IMR-90 (cell line): ENCODE measurements at regions not wholly inside any gene's neighbourhood (a gene's known extent, or its start where the extent isn't known, plus 50 kb on each side); places are given as distances from the start of the nearest gene placed in this dataset.

ENCODE experiments used
- ATAC-seq: fragments of 200-7000 bp; cut with Tn5 transposase; 2 replicates; pipeline ENCODE4 v1.9.1; 2020; ENCODE audit warnings: low read depth, mild to moderate bottlenecking, moderate library complexity
- BruUV-seq: library from RNA; stranded (reverse); fragments of 400-500 nt; replicated peaks from 2 replicates; lab custom pipeline; 2021; lab: Mats Ljungman, UMichigan
- CTCF ChIA-PET: fragments of 300-600 bp; formaldehyde crosslinking; extraction: SDS; loops from one replicate; lab custom pipeline; 2021; ENCODE audit warnings: antibody characterized with exemption; lab: Yijun Ruan, JAX
- POLR2A ChIA-PET: fragments of 300-600 bp; sonication (Branson Sonifier 250); formaldehyde crosslinking; loops from one replicate; lab custom pipeline; 2022; ENCODE audit warnings: antibody characterized with exemption; ENCODE audit not compliant: unreplicated experiment; lab: Charles Lee
- DNase-seq: peaks from one replicate; pipeline ENCODE4 v3.0.0; 2013
- H2AFZ ChIP-seq: replicated peaks from 2 replicates; pipeline ENCODE3; 2013; ENCODE audit warnings: low read length, mild to moderate bottlenecking; ENCODE audit not compliant: poor library complexity
- H2AK5ac ChIP-seq: 2 replicates; pipeline ENCODE4 v1.6.1; 2013; ENCODE audit warnings: low read depth, low read length, inconsistent platforms
- H2AK9ac ChIP-seq: replicated peaks from 2 replicates; pipeline ENCODE3; 2013; ENCODE audit warnings: mild to moderate bottlenecking, low read depth, low read length, moderate library complexity; ENCODE audit not compliant: poor library complexity
- H2BK120ac ChIP-seq: 2 replicates; pipeline ENCODE4 v1.6.1; 2013; ENCODE audit warnings: low read depth, low read length, inconsistent platforms
- H2BK15ac ChIP-seq: 3 replicates; pipeline ENCODE4 v1.6.1; 2013; ENCODE audit warnings: low read depth, low read length, inconsistent platforms
- H2BK20ac ChIP-seq: 2 replicates; pipeline ENCODE4 v1.6.1; 2013; ENCODE audit warnings: low read depth, mild to moderate bottlenecking, inconsistent platforms, low read length, moderate library complexity
- H2BK5ac ChIP-seq: 2 replicates; pipeline ENCODE4 v1.6.1; 2013; ENCODE audit warnings: mild to moderate bottlenecking, low read depth, low read length, inconsistent platforms; ENCODE audit not compliant: poor library complexity, severe bottlenecking
- H3K14ac ChIP-seq: replicated peaks from 2 replicates; pipeline ENCODE4 v1.6.1; 2013; ENCODE audit warnings: low read depth, low read length, inconsistent platforms
- H3K18ac ChIP-seq: 2 replicates; pipeline ENCODE4 v1.6.1; 2013; ENCODE audit warnings: low read depth, low read length, control low read depth
- H3K23ac ChIP-seq: 2 replicates; pipeline ENCODE4 v1.6.1; 2013; ENCODE audit warnings: low read depth, low read length, inconsistent platforms
- H3K27ac ChIP-seq: 2 replicates; pipeline ENCODE4 v1.5.1; 2013; ENCODE audit warnings: mild to moderate bottlenecking, control low read depth, low read length; ENCODE audit not compliant: insufficient read depth
- H3K27me3 ChIP-seq: 2 replicates; pipeline ENCODE4 v1.6.1; 2013; ENCODE audit warnings: low read length; ENCODE audit not compliant: control insufficient read depth, insufficient read depth
- H3K36me3 ChIP-seq: 2 replicates; pipeline ENCODE4 v1.6.1; 2013; ENCODE audit warnings: low read length, mixed read lengths; ENCODE audit not compliant: control insufficient read depth, insufficient read depth
- H3K4ac ChIP-seq: 2 replicates; pipeline ENCODE4 v1.6.1; 2013; ENCODE audit warnings: low read depth, low read length, inconsistent platforms
- H3K4me1 ChIP-seq: 2 replicates; pipeline ENCODE4 v1.6.1; 2013; ENCODE audit warnings: low read length, mixed read lengths; ENCODE audit not compliant: control insufficient read depth, insufficient read depth
- H3K4me2 ChIP-seq: 2 replicates; pipeline ENCODE4 v1.6.1; 2013; ENCODE audit warnings: low read depth, mild to moderate bottlenecking, control low read depth, low read length, moderate library complexity
- H3K4me3 ChIP-seq: 2 replicates; pipeline ENCODE4 v1.5.1; 2013; ENCODE audit warnings: low read depth, mild to moderate bottlenecking, control low read depth, low read length, moderate library complexity; ENCODE audit not compliant: insufficient read depth
- H3K56ac ChIP-seq: 2 replicates; pipeline ENCODE4 v1.6.1; 2013; ENCODE audit warnings: low read length, inconsistent platforms; ENCODE audit not compliant: insufficient read depth; ENCODE audit errors: extremely low read depth
- H3K79me1 ChIP-seq, 2 experiments: 2 replicates each; pipeline ENCODE4 v1.6.1; 2013; ENCODE audit warnings: low read length in 2 of 2, inconsistent platforms in 1 of 2, low read depth in 1 of 2
- H3K9ac ChIP-seq: 2 replicates; pipeline ENCODE4 v1.6.1; 2013; ENCODE audit warnings: low read depth, low read length, control low read depth
- H3K9me1 ChIP-seq: 2 replicates; pipeline ENCODE4 v1.6.1; 2013; ENCODE audit warnings: low read length, inconsistent platforms; ENCODE audit not compliant: insufficient read depth
- H3K9me3 ChIP-seq: 2 replicates; pipeline ENCODE4 v1.6.1; 2013; ENCODE audit warnings: low read length; ENCODE audit not compliant: control insufficient read depth, insufficient read depth
- H4K20me1 ChIP-seq: 2 replicates; pipeline ENCODE4 v1.6.1; 2013; ENCODE audit warnings: low read length, inconsistent platforms; ENCODE audit not compliant: insufficient read depth
- H4K5ac ChIP-seq: 2 replicates; pipeline ENCODE4 v1.6.1; 2013; ENCODE audit warnings: mild to moderate bottlenecking, low read depth, low read length, control low read depth
- H4K8ac ChIP-seq, 2 experiments: 2 replicates each; pipeline ENCODE4 v1.6.1; 2013; ENCODE audit warnings: low read depth in 2 of 2, low read length in 2 of 2, control low read depth in 1 of 2, inconsistent platforms in 1 of 2
- H4K91ac ChIP-seq: 2 replicates; pipeline ENCODE4 v1.6.1; 2013; ENCODE audit warnings: low read depth, low read length, inconsistent platforms; ENCODE audit not compliant: insufficient read depth
- CEBPB ChIP-seq: IDR thresholded peaks from 2 replicates; pipeline ENCODE4 v1.6.1; 2012; ENCODE audit warnings: low read depth, low read length, improper control_type of control experiment
- CHD1 ChIP-seq: IDR thresholded peaks from 2 replicates; pipeline ENCODE4 v1.6.1; 2012; ENCODE audit warnings: low read depth, low read length, improper control_type of control experiment
- FOS ChIP-seq: fragments of 150-350 bp; IDR thresholded peaks from 2 replicates; pipeline ENCODE4 v1.6.1; 2016; ENCODE audit warnings: low read depth, low read length
- MAFK ChIP-seq: IDR thresholded peaks from 2 replicates; pipeline ENCODE4 v1.6.1; 2012; ENCODE audit warnings: low read depth, low read length, improper control_type of control experiment
- MXI1 ChIP-seq: IDR thresholded peaks from 2 replicates; pipeline ENCODE4 v1.6.1; 2012; ENCODE audit warnings: low read depth, mild to moderate bottlenecking, low read length, moderate library complexity, borderline replicate concordance
- POLR2A ChIP-seq: IDR thresholded peaks from 2 replicates; pipeline ENCODE4 v1.6.1; 2012; ENCODE audit warnings: mild to moderate bottlenecking, low read depth, low read length
- RAD21 ChIP-seq: IDR thresholded peaks from 2 replicates; pipeline ENCODE4 v1.6.1; 2012; ENCODE audit warnings: low read length, improper control_type of control experiment
- RFX5 ChIP-seq: IDR thresholded peaks from 2 replicates; pipeline ENCODE4 v1.8.0; 2012; ENCODE audit warnings: low read depth, mild to moderate bottlenecking, low read length, moderate library complexity
- SMC3 ChIP-seq: fragments of 150-350 bp; IDR thresholded peaks from 2 replicates; pipeline ENCODE4 v1.6.1; 2016; ENCODE audit warnings: low read depth, mild to moderate bottlenecking, antibody characterized with exemption, low read length, moderate library complexity
- dilution Hi-C: fragments of 300-500 bp; cut with HindIII; formaldehyde crosslinking; loops from one replicate; pipeline ENCODE4 v1.14.3; 2018; ENCODE audit warnings: low sequenced_read_pairs; ENCODE audit not compliant: unreplicated experiment
- in situ Hi-C: fragments of 300-500 bp; cut with MboI; formaldehyde crosslinking; loops from 3 replicates; pipeline ENCODE4 v1.14.3; 2019; ENCODE audit warnings: low sequenced_read_pairs, inconsistent platforms, mixed read lengths
- intact Hi-C: fragments of 100-400 bp; cut with micrococcal nuclease; formaldehyde crosslinking; loops from 2 replicates; pipeline ENCODE4 v1.10.0; 2022
- TF ChIP-seq, protein P1 (sequence below): conservative IDR thresholded peaks from 2 replicates; pipeline ENCODE4 v1.5.1; 2012; ENCODE audit warnings: mild to moderate bottlenecking, low read depth, low read length, improper control_type of control experiment

DNA sequence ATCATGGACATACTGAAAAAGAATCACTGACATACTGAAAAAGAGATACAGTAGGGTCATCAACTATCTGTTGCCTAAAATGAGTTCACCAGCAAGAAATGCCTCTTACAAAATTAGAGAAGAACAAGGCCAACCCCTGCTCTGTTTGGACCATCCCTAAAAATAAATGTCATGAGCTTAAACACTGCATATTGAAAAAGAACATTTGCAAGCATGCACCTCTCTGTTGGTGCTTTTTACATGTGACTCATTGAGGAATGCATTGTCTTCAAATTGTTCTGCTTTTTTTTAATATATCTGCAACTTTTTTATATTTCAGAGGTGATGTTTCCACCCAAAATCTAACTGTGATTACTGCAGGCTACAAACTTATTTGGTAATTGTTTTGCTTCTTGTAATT lies 233.9 kb upstream of the LRATD1 start:
- no peak overlapping the region for H3K27ac ChIP-seq
- H3K9me3 ChIP-seq, result no peaks in the 10 kb centered on the region
- H3K4ac ChIP-seq, result no peak overlapping the region
- no peak overlapping the region for H3K4me2 ChIP-seq
- no peak overlapping the region for H2BK15ac ChIP-seq
- no peak overlapping the region for H4K8ac ChIP-seq
- no peak overlapping the region for H2AK9ac ChIP-seq
- no peak for DNase-seq
- no peaks in the 10 kb centered on the region for H3K4me1 ChIP-seq
- intact Hi-C loops (no loop called here), dilution Hi-C loops (no loop called here), in situ Hi-C loops (no loop called here)
- H2BK20ac ChIP-seq, result no peak overlapping the region
- POLR2A ChIA-PET, result no interaction called here
- H3K4me3 ChIP-seq, result no peak overlapping the region
- no peaks in the 10 kb centered on the region for H3K27me3 ChIP-seq
- H4K91ac ChIP-seq, result no peak overlapping the region
- H4K5ac ChIP-seq, result no peak overlapping the region
- H4K20me1 ChIP-seq, result no peaks in the 10 kb centered on the region
- no peak overlapping the region for H2AK5ac ChIP-seq
- no peak overlapping the region for H3K23ac ChIP-seq
- H2BK5ac ChIP-seq, result no peak overlapping the region
- H3K9me1 ChIP-seq, result no peaks in the 10 kb centered on the region
- H3K14ac ChIP-seq, result no peak overlapping the region
- no peaks in the 10 kb centered on the region for H3K36me3 ChIP-seq
- no peak overlapping the region for H3K56ac ChIP-seq
- no peak for TF ChIP-seq SMC3
- TF ChIP-seq CEBPB, result no peak
- no peak for TF ChIP-seq MAFK
- TF ChIP-seq CHD1, result no peak
- TF ChIP-seq RFX5, result no peak
- TF ChIP-seq FOS, result no peak
- TF ChIP-seq, protein P1, sequence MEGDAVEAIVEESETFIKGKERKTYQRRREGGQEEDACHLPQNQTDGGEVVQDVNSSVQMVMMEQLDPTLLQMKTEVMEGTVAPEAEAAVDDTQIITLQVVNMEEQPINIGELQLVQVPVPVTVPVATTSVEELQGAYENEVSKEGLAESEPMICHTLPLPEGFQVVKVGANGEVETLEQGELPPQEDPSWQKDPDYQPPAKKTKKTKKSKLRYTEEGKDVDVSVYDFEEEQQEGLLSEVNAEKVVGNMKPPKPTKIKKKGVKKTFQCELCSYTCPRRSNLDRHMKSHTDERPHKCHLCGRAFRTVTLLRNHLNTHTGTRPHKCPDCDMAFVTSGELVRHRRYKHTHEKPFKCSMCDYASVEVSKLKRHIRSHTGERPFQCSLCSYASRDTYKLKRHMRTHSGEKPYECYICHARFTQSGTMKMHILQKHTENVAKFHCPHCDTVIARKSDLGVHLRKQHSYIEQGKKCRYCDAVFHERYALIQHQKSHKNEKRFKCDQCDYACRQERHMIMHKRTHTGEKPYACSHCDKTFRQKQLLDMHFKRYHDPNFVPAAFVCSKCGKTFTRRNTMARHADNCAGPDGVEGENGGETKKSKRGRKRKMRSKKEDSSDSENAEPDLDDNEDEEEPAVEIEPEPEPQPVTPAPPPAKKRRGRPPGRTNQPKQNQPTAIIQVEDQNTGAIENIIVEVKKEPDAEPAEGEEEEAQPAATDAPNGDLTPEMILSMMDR, result no peak
- TF ChIP-seq POLR2A, result no peak
- TF ChIP-seq RAD21, result no peak
- TF ChIP-seq MXI1, result no peak
- CTCF ChIA-PET, result no interaction called here
- no TSS peak for BruUV-seq
- no peak for ATAC-seq
- H3K79me1 ChIP-seq, result no peaks in the 10 kb centered on the region
- no peak overlapping the region for H3K18ac ChIP-seq
- no peak overlapping the region for H2BK120ac ChIP-seq
- H3K9ac ChIP-seq, result no peak overlapping the region
- no peak overlapping the region for H2AFZ ChIP-seq
